Stimulated activated CD8-positive, alpha-beta memory T cell treated with anti-CD3 and anti-CD28 coated beads, Interleukin-7, amount 100 ng/mL, for 1 hour (primary cell): ENCODE measurements at regions not wholly inside any gene's neighbourhood (a gene's known extent, or its start where the extent isn't known, plus 50 kb on each side); places are given as distances from the start of the nearest gene placed in this dataset.

Experiments
- DNase-seq, 2 donors: peaks; one replicate each; pipeline ENCODE4 v3.0.0-alpha.2; 2020; ENCODE audit warnings: low read depth in 2 of 2

GRCh38 chr7:121810831-121811672 lies 61.9 kb upstream of the PTPRZ1 start:
- DNase-seq: no peak

GRCh38 chr7:121807078-121807477 lies 65.9 kb upstream of the PTPRZ1 start:
- no peak for DNase-seq

GRCh38 chr7:121803039-121803438 lies 69.9 kb upstream of the PTPRZ1 start:
- DNase-seq: no peak

- no peak for DNase-seq
Observed at GRCh38 chr7:121800916-121801675, 71.9 kb upstream of the PTPRZ1 start.

- no peak for DNase-seq
Observed at GRCh38 chr7:121798896-121799295, 74.1 kb upstream of the PTPRZ1 start.

- DNase-seq: no peak
Observed at GRCh38 chr7:121798453-121798840, 74.5 kb upstream of the PTPRZ1 start.

- no peak for DNase-seq
Observed at GRCh38 chr7:121797657-121798452, 75.1 kb upstream of the PTPRZ1 start.

- no peak for DNase-seq
Observed at GRCh38 chr7:121796936-121797656, 75.9 kb upstream of the PTPRZ1 start.

GRCh38 chr7:121796381-121796780 lies 76.6 kb upstream of the PTPRZ1 start:
- DNase-seq: no peak

GRCh38 chr7:121795736-121796135 lies 77.2 kb upstream of the PTPRZ1 start:
- no peak for DNase-seq

- DNase-seq: no peak
Observed at GRCh38 chr7:121793716-121794115, 79.2 kb upstream of the PTPRZ1 start.

GRCh38 chr7:121777672-121778071 lies 95.3 kb upstream of the PTPRZ1 start:
- DNase-seq: no peak

GRCh38 chr7:121774563-121774962 lies 98.4 kb upstream of the PTPRZ1 start:
- DNase-seq: no peak

- no peak for DNase-seq
Observed at GRCh38 chr7:121766676-121767075, 106.3 kb upstream of the PTPRZ1 start.

GRCh38 chr7:121761399-121761798 lies 111.6 kb upstream of the PTPRZ1 start:
- no peak for DNase-seq

- no peak for DNase-seq
Observed at GRCh38 chr7:121755818-121756552, 117.0 kb upstream of the PTPRZ1 start.

GRCh38 chr7:121755286-121755685 lies 117.7 kb upstream of the PTPRZ1 start:
- DNase-seq: no peak

- no peak for DNase-seq
Observed at GRCh38 chr7:121753944-121754343, 119.0 kb upstream of the PTPRZ1 start.

GRCh38 chr7:121752706-121753105 lies 120.3 kb upstream of the PTPRZ1 start:
- no peak for DNase-seq

- DNase-seq: no peak
Observed at GRCh38 chr7:121748546-121748945, 124.4 kb upstream of the PTPRZ1 start.

- no peak for DNase-seq
Observed at GRCh38 chr7:121745856-121746255, 127.1 kb upstream of the PTPRZ1 start.
